GM21619 (cell line): ENCODE measurements at regions not wholly inside any gene's neighbourhood (a gene's known extent, or its start where the extent isn't known, plus 50 kb on each side); places are given as distances from the start of the nearest gene placed in this dataset.
"Not testable (repeated sequence)": the region's sequence is repeated elsewhere in the genome, so short reads cannot be mapped to it uniquely, and the experiment has no call there.

ENCODE experiments used
- ATAC-seq: cut with Tn5 transposase; IDR thresholded peaks from one replicate; pipeline ENCODE4 v1.9.1; 2021; ENCODE audit not compliant: unreplicated experiment

DNA sequence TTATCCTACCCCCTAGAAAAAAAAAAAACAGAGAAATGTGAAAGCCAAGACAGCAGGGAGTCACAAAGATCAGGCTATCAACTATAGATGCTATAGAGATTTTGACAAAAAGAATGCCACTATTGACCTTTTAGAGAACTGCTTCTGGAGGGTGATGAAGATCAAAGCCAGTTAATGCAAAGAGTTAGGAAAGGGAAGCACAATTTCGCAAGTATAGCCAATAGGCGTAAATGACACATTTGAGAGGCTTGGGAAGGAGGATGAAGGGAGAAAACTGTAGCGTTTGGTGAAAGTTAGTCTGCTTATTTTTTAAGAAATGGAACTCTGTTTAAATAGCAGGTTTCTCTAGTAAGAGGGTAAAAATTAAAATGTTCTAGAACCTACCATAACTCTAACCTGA, 190.7 kb downstream of the DUSP6 start:
- ATAC-seq = no peak

- no peak for ATAC-seq
Measured at GRCh38 chr12:89160716-89161123, 191.6 kb downstream of the DUSP6 start.

GRCh38 chr12:89157413-89157812, 194.9 kb downstream of the DUSP6 start:
- no peak for ATAC-seq

DNA sequence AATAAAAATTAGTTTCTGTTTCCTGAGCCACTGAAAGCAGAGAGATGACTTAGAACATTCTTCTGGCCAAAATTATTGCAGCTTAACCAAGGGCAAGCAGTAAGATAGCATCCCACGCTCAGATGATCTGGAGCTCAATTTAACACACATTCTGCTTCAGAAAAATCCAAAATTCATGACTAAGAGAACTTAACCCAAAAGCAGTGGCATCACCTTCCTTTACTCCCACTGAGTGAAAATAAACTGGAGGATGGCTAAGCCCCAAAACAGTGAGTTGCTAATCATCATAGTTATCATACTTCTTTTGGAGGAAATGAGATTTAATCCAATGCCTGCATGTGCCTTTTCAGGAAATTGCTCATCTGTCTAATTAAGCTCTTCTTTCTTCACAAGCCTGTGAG, 195.4 kb downstream of the DUSP6 start:
- no peak for ATAC-seq

DNA sequence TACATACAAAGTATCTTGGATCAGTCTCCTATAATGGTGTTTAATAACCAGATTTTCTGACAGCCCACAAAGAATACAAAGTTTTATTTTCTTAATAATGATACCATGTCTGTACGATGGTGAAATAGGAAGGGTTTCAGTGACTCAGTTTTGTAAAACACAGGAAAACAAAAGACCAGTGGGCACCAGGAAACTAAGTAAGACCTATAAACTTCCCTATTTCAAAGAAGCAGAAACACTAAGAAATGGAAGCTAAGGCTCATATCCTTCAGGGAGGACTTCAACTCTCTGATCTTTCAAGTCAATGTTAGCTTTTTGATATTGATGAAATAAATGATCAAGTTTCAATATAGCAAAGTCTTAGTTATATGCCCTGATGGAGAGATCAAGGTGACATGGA, 196.0 kb downstream of the DUSP6 start:
- no peak for ATAC-seq

GRCh38 chr12:89155826-89156225, 196.5 kb downstream of the DUSP6 start:
- ATAC-seq = no peak

GRCh38 chr12:89154743-89155499, 197.4 kb downstream of the DUSP6 start:
- ATAC-seq = no peak

DNA sequence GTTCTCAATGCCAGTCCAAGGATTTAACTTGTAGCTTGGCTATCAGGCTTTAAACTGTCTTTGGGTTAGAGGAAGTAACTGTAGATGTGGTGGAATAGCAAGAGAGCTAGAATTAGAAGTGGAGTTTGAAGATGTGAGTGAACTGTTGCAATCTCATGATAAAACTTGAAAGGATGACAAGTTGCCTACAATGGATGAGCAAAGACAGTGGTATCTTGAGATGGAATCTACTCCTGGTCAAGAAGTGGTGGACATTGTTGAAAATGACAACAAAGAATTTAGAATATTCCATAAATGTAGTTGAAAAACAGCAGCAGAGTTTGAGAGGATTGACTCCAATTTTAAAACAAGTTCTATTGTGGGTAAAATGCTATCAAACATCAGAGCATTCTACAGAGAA, 199.0 kb downstream of the DUSP6 start:
- no peak for ATAC-seq

DNA sequence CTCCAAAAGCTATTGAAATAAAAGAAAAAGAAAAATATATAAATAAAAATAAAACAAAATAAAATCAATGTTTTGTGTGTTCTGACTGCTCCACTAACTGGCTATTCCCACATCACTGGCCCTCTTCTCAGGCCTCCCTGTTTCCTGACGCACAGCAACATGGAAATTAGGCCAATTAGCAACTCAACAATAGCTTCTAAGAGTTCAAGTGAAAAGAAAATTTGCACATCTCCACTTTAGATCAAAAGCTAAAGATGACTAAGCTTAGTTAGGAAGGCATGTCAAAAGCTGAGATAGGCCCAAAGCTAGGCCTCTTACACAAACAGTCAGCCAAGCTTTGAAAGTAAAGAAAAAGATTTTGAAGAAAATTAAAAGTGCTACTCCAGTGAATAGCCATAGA, 200.8 kb downstream of the DUSP6 start:
- ATAC-seq = no peak

DNA sequence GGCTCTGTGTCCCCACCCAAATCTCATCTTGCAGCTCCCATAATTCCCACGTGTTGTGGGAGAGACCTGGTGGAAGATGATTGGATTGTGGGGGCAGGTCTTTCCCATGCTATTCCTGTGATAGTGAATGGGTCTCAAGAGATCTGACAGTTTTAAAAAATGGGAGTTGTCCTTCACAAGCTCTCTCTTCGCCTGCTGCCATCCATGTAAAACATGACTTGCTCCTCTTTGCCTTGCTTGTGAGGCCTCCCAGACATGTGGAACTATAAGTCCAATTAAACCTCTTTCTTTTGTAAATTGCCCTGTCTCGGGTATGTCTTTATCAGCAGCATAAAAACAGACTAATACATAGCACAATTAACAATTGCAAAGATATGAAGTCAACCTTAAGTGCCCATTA, 201.5 kb downstream of the DUSP6 start:
- ATAC-seq = not testable (repeated sequence)

GRCh38 chr12:89140602-89141238, 211.6 kb downstream of the DUSP6 start:
- ATAC-seq = no peak

DNA sequence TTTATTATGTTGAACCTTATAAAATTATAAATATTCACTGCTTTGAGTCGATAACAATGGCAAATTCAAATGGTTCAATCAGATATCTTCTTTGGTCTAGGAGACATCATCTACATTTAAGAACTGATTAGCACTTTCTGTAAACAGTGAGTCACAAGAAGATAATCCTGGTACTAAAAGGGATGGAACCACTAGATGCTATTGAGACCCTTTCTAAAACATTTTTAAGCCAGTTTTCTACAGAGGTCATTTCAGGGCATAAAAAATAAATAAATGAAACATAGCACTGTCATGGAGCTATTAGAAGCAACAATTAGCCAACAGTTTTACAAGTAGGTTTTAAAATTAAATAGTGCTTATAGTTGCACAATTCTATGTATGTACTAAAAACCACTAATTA, 212.2 kb downstream of the DUSP6 start:
- ATAC-seq = no peak

DNA sequence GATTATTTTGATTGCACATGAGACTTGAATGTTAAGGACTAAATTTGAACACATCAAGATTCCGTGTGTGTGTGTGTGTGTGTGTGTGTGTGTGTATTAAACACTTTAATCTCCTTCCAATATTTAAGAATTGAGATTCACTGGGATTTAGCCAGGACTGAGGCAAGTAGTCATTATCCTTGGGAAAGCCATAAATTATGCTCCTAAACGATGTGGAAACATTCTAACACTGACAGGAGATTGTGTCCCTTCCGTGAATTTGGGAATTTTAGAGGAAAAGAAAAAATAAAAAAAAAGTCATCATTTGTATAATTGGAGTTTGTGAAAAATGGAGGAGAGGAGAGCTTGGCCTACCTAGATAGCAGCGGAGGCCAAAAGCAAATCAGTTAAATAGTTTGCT, 212.9 kb downstream of the DUSP6 start:
- ATAC-seq = no peak

DNA sequence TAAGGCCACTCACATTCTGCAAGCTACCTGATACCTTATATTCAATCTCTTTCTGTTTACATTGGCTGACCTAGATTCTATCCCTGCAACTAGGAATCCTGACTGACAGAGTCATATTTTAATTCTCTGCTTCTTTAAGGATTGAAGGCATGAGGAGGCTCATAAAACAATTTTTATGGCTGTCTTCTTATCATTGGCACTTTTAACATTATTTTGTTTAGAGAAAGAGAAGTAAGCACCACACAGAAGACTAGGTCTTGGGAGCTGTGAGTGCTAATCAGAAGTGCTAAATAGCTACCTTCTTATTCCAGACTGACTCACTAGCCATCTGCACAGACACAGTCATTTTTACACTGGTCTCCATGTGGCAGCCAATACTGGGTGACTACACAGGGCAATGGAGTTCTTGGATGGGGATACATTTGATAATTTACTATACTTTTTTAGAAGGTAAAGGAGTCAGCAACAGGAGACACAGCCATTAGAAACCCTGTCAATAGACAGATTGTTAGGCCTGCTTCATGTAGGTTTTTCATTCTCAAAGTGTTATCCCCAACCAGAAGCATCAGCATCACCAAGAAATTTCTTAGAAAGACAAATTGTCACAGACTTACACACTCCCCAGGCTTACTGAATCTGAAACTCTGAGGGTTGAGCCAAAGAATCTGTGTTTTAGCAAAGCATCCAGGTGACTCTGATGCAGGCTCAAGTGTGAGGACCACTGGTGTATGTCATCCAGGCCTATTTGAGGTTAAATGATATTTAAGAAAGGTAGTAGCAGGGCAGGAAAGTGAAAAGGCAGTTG, 214.1 kb downstream of the DUSP6 start:
- no peak for ATAC-seq

DNA sequence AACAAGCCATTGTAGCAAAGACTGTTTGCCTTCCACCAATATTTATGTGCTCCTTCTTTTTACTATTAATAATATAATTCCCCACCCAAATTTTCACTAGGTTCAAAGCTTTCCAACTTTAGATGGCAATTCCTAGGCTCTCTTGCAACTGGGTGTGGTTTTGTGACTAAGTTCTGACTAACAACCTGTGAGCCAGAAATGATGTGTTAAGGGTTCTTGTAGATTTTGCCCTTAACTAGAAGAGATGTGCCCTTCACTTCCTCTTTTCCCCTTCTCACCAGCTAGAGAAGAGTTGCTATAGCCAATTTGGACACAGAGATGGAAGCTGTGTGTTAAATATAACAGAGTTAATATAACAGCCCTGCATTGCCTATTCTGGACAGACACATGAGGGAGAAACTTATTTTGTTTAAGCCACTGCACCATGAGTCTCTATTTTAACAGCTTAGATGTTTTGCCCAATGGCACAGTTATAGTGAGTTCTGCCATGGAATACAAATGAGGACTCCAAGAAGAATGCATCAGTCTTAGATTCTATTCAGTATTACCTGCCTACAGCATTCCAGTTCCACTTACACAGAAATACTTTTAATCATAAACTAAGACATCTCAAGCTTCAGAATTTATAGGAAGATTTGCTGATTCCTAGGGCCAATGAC, 216.2 kb downstream of the DUSP6 start:
- no peak for ATAC-seq

- no peak for ATAC-seq
Measured at GRCh38 chr12:89134213-89134770, 218.0 kb downstream of the DUSP6 start.

DNA sequence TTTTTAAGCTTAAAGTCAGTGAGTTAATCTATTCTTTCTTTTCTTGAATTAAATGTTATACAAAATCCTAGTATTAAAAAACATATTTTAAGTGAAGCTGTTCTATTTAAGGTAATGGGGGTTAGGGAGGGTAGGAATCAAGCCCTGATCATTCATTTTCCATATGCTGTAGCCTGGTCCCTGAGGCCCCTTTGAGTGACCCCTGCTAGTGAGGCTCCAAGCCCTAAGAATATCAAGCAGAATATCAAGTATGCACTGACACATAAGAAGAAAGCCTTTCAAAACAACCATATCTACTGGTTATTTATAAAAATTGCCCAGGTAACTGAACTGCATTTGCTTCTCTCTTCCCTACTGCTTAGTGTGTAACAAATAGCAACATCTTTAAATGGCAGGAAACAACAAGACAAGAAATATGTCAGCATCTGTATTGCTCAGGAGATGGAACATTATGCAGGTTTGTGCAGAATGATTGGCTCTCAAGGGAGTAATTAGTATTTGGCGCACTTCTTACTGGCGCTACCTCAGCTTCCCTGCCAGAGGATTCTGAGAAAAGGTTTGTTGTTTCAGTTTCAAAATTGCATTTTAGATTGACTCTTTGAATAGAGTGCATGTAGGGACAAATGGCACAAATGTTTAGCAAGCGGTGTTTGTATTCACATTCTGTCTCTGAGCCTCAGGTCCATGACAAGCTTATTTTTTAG, 223.0 kb downstream of the DUSP6 start:
- no peak for ATAC-seq

- no peak for ATAC-seq
Measured at GRCh38 chr12:89126712-89127111, 225.6 kb downstream of the DUSP6 start.

- ATAC-seq = no peak
Measured at GRCh38 chr12:89122852-89123251, 229.4 kb downstream of the DUSP6 start.

DNA sequence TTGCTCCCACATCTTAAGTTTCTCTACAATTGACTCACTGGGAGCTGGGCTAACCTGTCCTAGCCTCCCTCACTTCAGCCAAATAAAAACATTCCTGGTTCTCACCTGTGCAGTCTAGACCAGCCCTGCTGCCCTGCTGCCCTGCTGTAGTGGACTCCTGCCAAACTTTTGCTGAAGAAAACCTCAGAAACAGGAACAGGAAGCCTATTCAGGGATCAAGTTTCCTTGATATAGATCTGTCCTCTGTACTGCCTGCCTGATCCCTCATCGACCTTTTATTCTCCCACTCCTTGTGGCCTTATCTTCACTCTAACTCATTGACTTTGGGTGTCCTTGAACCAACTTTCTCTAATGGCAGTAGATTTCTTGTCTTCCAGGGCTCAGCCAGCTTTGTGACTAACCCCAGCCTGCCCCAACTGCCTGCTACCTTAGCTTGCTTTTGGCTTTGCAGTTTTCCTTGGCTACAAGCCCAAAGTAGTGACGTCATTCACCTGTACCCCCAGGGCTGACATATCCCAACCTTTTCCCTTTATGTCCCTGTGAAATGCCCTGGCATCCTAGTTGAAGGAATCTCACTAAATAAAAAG, 234.8 kb downstream of the DUSP6 start:
- ATAC-seq = no peak
